Activated CD8-positive, alpha-beta memory T cell treated with anti-CD3 and anti-CD28 coated beads for 36 hours (primary cell): ENCODE measurements at regions not wholly inside any gene's neighbourhood (a gene's known extent, or its start where the extent isn't known, plus 50 kb on each side); places are given as distances from the start of the nearest gene placed in this dataset.
"Not testable (repeated sequence)": the region's sequence is repeated elsewhere in the genome, so short reads cannot be mapped to it uniquely, and the experiment has no call there.

Source experiments
- CTCF ChIA-PET: fragments of 350-600 bp; sonication (Branson Sonifier 250); formaldehyde crosslinking; loops from one replicate; lab custom pipeline; 2021; ENCODE audit warnings: antibody characterized with exemption; lab: Charles Lee
- POLR2A ChIA-PET: fragments of 350-600 bp; sonication (Branson Sonifier 250); formaldehyde crosslinking; loops from one replicate; lab custom pipeline; 2021; ENCODE audit warnings: antibody characterized with exemption; lab: Charles Lee

DNA sequence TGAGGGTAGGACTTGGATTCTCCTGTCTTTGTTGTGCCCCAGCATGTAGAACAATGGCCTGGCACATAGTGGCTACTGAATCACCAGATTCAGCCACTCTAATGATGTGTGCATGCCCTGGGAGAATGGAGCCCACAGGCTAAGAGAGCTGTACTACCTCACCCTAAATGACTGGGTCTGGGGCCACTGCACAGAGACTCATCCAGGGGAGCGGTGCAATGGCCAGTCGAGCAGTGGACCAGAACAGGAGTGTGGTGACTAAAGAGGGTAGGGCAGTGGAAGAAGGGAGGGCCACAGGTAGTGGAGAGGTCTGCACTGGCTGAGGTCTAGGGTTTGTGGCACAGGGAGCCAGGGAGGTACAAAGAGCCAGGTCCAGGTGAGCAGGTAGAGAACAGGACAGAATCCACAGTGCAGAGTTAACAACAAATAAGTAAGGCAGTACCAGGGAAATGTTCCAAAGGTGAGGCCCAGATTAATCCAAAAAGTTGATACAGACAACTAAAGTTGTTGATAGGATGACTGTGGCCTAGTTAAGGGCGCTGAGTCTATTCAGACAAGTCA lies 142.7 kb upstream of the ATP11B start:
- ChIA-PET POLR2A (no interaction called here), CTCF (interaction anchor here (0.6 kb wide), 1 partner anchor 1738 kb away, joined by 3 read pairs; the partner anchor contains the start of gene FXR1)

DNA sequence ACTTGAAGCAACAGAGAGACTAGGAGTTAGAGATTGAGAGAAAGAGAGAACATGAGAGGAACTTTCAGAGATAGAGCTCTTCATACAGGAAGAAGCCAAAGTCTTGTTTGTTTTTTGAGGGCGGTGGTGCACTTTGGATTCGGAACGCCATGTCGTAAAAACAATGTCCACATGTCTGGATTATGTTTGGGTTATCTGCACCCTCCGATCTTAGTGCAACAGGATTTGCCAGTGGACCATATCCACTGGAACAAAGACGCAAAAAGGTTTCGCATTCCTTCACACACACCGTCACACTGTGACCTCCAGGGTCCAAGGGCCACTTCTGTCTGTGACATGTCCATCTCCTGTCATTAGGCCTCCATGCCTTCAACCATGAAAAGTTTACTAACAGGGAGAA lies 141.8 kb upstream of the ATP11B start:
- POLR2A ChIA-PET = no interaction called here
- CTCF ChIA-PET = interaction anchor here (0.6 kb wide), 1 partner anchor 1739 kb away, joined by 3 read pairs; the partner anchor contains the start of gene FXR1

DNA sequence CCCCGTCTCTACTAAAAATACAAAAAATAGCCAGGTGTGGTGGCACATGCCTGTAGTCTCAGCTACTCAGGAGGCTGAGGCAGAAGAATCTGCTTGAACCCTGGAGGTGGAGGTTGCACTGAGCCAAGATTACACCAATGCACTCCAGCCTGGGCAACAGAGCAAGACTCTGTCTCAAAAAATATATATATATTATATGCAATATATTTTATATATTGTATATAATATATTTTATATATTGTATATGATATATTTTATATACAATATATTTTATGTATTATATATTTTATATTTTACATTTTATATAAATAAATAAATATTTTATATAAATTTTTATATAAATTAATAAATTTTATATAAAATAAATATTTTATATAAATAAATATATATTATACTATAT lies 140.2 kb upstream of the ATP11B start:
- POLR2A ChIA-PET, CTCF ChIA-PET: not testable (repeated sequence)

DNA sequence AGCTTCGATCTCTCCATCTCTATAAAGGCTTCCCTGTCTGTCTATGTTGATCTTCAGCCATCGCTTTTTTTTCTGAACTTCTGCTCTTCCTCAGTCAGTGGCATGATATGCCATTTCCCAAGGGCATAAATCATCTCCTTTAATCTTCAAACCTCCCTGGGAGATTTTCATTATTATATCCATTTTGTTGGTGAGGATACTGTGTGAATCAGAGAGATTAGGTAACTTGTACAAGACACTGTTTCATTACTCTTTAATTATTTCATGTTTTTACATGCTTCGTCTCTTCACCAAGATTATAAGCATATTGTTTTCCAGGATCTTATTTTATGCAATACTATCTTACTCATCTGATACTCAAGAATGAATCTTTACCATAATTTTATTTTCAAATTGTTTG lies 124.8 kb upstream of the ATP11B start:
- CTCF ChIA-PET = no interaction called here
- POLR2A ChIA-PET = no interaction called here

DNA sequence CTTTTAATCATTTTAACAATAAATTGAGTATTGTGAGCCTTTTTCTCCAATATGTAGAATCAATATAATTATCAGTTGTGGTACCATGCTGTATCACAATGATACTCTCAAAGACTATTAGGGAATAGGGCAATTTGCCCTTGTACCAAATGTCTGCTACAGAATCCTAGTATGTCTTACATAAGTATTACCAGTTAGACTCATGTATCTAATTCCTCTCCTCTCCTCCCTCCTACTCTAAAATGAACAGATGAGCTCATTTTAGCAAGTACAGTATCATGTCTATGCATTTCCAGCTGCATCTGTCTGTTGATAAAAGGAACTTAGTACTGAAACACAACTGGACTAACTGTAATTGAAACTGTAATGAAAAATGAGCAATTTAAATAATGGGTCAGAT lies 124.3 kb upstream of the ATP11B start:
- CTCF ChIA-PET = no interaction called here
- POLR2A ChIA-PET = no interaction called here

DNA sequence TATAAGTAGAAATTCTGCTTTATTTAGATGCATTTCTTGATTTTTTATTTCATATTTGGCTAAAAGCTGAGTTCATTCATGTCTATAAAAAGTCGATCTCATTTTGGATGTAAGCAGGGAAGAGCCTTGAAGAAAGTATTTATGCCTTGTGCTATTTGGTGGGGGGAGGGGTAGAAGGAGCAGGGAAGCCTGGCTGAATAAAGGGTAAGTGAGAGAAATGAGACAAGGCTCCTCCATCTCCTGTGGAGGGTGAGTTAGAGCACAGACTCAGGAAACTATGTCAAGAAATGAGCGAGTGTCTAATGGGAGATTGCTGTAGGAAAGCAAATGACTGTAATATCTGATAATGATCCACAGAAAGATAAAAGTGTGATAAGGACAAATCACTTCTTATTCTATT lies 121.8 kb upstream of the ATP11B start:
- CTCF ChIA-PET = no interaction called here
- POLR2A ChIA-PET = no interaction called here

DNA sequence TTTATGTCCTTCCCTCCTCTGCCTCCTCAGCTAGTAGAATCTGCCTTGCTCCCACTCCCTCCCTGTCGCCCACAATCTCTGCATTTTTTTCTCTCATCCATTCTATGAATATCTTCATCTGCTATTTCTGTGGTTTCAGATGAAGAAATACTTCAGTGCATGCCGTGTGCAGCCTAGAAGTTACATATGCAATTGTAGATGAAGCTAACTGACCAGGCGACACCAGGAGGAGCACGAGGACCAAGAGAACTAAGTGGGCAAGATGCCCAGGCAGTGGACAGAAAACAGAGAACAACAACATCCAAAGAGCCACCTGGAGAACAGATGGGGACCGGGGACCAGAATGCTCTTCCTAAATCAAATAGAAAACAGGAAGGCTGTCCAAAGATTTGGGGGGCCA lies 121.4 kb upstream of the ATP11B start:
- POLR2A ChIA-PET = no interaction called here

DNA sequence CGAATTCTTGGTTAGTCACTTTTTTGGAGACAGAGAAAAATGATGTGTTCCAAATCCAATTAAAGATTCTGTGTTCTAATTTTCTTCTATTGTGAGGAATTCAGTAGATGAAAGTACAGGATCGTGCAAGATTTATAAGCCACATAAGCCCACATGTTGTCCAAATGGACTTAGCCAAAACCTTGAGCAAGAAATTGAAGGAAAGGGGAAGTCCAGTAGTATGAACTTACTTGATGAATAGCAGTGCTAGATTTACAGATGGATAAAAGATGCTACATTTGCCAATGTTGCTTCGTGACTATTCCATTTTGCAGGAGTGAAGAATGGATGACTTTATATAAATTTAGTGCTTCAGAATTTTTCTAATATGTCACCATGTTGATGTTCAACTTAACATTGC lies 120.0 kb upstream of the ATP11B start:
- CTCF ChIA-PET = no interaction called here
- POLR2A ChIA-PET = no interaction called here

More for the DNA sequence above, 121.4 kb upstream of the ATP11B start:
- CTCF ChIA-PET = interaction anchor here (0.6 kb wide), 1 partner anchor 33 kb away, joined by 4 read pairs; no protein-coding TSS in a partner anchor

DNA sequence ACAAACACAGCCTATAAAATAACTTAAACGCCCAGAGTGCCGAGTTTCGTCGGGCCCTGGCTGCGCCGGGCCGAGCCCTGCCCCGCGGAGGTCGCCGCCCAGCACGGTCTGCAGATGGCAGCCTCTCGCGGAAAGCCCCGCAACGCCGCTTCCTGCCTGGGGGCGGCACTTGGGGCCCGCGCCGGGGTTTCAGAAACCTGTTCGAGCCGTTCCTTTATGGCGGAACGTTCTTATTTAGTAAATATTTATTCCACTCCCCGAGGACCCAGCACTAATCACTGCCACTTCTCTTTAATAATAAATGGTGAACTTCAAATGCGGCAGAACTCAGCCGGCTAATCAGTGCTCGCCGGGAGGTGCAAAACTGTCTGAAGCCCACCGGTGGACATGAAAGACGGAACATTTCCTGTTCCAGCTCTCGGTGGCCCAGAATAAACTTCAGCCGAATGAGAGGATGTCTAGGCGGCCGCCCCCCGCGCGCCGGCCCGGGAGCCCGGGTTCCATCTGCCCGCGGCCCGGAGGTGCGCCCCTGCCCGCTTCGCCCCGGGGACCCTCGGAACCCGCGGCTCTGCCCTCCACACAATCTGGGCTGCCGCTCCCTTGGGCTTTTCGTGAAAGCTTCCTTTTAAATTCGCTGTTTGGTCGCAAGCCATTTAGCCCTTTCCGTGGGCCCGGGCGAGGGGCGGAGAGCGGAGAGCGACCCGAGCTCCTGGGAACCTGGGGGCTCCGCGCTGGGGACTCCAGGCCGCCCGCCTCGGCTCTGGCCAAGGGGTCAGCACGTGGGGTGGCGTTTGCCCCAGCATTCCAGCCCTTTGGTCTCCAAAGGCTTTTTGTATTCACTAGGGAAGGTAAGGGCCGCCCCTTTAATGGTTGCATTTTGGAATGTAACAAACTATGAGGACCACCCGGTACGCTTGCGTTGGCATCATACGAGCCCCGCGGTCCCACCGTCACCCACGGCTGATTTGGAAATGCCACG lies 110.8 kb upstream of the ATP11B start:
- ChIA-PET CTCF (interaction anchor here (1.0 to 1.8 kb wide), 6 partner anchors 30 to 981 kb away, joined by 3 to 5 read pairs (median 4); no protein-coding TSS in a partner anchor), POLR2A (no interaction called here)

DNA sequence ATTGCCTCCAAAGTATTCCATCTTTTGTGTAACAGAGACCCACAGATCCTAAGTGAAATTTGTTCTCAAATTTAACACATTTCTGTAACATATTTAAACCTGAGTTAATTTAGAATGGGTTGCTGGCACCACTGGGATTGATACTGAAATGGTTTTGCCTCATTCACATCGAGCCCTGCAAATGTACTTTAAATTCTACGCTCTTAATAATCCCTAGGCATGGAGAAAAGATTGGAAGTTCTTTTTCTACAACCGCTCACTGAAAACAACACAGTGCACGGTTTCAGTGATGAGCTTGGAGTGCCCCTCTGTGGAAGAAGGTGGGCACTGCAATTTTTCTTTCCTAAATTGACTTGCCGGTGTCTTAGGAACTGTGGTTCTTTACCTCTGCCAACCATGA lies 109.9 kb upstream of the ATP11B start:
- ChIA-PET CTCF (interaction anchor here (0.8 to 1.8 kb wide), 8 partner anchors 9 to 982 kb away, joined by 3 to 5 read pairs (median 4); no protein-coding TSS in a partner anchor), POLR2A (no interaction called here)

DNA sequence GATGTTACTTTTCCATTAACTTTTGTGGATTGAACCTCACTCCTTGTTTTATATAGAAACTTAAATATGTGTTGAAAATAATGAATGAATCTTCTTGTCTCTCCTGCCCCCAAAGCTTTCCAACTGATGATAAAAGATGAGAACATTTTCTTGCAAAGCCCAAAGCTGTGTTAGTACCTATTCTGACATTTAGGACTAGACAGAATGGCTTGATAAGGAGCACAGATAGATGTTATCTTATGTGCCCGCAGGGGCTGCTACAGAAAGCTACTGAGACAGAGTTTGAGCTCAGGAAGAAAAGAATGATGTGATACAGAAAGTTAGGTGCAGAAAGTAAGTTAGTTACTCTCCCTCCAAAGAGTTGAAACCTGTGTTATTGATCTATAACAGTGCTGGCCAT lies 109.4 kb upstream of the ATP11B start:
- ChIA-PET CTCF (interaction anchor here (0.8 to 1.8 kb wide), 6 partner anchors 8 to 983 kb away, joined by 3 to 5 read pairs (median 4); no protein-coding TSS in a partner anchor), POLR2A (no interaction called here)

DNA sequence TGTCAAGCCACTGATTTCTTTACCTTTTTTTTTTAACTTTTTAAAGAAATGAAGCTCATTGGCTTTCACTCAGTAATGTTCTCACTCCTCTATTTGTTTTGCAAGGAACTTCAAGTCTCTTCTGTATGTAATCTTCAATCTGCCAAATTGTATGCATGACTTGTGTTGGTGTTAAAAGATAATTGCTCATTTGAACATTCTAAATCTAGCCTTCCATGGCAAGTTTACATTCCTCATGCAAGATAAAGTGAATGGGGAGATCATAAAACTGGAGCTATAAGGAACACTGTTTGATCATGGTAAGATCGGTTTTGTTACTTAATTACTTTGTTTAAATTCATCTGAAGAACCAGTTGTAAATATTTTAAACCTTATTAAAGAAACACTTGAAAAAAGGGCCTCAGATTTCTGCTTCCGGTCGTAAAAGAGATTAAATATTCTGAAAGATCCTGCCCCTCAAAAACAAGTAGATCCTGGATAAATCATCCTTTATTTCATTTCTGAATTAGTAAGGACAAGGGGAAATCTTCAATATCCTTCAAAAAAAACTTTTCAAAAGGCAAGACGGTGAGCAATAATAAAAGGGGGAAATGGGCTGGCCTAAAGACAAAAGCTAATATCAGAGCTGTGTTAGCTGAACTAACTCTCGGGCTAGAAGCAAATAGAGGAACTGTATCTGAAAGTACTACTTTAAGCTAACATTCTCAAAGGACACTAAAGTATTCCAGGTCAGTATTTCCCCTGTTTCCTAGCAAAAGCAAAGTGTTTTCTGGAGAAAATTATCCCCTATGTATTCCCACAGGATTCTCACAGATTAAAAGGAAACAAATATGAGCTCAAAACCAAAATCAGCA lies 107.0 kb upstream of the ATP11B start:
- ChIA-PET POLR2A (no interaction called here), CTCF (no interaction called here)

DNA sequence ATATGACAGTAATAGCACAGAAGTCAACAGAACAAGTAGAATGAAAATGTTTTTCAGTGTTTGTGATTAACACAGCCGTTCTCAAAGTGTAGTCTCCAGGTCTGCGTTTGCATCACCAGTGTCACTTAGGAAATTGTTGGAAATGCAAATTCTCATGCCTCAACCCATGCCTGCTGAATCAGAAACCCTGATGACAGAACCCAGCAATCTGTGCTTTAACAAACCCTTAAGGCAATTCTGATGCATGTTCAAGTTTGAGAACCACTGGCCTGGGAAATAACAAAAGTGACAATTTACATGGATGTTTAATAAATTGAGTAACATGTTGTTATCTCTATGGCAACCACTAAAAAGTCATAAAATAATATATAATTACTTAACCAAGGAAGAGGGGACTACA lies 103.1 kb upstream of the ATP11B start:
- POLR2A ChIA-PET = no interaction called here
- CTCF ChIA-PET = no interaction called here

DNA sequence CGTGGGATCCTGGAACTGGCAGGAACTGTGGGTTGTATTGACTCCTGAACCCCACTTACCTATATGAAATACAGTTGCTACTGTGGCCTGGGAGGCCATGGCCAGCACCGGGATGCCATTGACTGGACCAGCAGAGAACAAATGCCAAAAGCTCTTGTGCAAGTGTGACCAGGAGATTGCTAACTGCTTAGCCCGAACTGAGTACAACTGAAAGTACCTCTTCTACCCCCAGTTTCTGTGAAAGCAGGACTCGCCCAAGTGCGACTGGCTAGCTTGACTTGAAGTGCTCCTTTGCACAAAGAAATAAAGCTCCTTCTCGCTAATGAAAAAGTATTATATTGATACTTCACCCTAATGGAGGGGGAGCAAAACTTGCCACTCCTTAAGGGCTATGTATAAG lies 101.3 kb upstream of the ATP11B start:
- POLR2A ChIA-PET = no interaction called here
- CTCF ChIA-PET = interaction anchor here (1.2 kb wide), 1 partner anchor 8 kb away, joined by 3 read pairs; no protein-coding TSS in a partner anchor

DNA sequence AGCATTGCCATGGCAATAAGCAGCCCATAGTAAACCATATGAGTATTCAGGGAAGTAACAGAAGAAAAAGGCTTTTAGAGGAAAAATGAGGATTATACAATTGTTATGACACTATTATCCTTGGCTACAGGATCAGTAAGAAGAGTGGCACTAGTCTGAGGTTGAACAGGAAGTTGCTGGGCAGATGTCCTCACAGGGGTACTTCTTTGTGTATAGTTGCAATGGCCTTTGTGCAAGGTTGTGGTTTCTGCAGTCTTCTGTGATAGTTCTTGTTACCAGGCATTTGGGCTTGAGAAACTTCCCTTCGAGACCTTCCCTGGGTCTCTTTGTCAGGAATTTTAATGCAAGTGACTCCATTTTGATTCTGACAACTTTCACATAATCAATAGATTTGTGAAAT lies 100.6 kb upstream of the ATP11B start:
- CTCF ChIA-PET = interaction anchor here (1.2 kb wide), 1 partner anchor 9 kb away, joined by 3 read pairs; no protein-coding TSS in a partner anchor
- POLR2A ChIA-PET = no interaction called here

DNA sequence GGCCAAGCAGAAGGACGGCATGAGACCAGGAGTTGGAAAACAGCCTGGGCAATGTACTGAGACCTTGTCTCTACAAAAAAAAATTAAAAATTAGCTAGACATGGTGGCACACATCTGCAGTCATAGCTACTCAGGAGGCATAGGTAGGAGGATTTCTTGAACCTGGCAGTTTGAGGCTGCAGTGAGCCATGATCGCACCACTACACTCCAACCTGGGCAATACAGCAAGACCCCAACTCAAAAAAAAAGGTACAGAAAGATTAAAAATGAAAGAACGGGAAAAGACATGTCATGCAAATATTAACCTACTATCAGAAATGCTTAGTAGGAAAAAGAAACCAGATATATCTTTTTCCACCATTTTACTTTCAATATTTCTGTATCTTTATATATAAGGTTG lies 99.6 kb upstream of the ATP11B start:
- ChIA-PET CTCF (no interaction called here), POLR2A (no interaction called here)

DNA sequence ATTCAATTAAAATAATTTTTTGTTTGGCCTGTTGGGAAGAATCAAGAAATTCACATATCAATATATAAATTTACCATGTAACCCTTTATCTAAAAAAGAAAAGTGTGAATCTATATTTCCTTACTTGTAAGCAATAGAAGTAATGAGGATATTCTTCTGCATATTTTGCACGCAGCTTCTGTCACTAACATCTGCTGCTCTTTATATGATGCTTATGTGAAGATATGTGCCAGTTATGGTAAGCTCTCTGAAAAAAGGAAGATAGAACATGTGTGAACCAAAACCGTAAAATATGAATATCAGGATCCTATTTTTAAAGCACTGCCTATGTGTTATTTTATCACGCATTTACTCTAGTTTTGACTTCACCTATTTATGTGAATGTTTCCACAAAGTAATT lies 96.4 kb upstream of the ATP11B start:
- POLR2A ChIA-PET = no interaction called here
- CTCF ChIA-PET = interaction anchor here (2.3 kb wide), 1 partner anchor 13 kb away, joined by 5 read pairs; no protein-coding TSS in a partner anchor

DNA sequence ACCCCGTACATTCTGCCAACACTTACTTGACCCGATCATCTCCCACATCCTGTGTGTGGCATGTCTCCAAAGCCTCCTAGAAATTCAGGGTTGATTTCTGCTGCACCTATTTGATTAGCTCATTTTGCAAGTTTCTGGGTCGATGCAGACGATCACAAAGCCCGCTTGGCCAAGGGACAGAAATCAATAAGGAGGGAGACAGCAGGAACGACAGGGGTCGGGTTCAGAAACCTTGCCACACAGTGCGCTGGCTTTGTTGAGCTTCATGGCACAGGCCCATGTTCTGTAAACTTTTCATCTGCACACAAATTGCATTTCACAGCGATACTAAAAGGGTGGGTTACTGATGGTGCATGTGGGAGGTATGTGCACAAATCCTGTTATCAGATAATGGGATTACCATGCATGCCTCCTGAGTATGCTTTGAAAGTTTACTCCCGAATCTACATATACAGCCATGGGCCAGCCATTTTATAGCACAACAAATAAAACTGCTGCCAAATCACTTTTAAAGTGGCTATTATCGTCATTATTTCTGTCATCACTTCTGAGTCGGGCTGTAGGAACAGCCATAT lies 95.9 kb upstream of the ATP11B start:
- POLR2A ChIA-PET = no interaction called here
- CTCF ChIA-PET = interaction anchor here (2.3 kb wide), 1 partner anchor 14 kb away, joined by 5 read pairs; no protein-coding TSS in a partner anchor

DNA sequence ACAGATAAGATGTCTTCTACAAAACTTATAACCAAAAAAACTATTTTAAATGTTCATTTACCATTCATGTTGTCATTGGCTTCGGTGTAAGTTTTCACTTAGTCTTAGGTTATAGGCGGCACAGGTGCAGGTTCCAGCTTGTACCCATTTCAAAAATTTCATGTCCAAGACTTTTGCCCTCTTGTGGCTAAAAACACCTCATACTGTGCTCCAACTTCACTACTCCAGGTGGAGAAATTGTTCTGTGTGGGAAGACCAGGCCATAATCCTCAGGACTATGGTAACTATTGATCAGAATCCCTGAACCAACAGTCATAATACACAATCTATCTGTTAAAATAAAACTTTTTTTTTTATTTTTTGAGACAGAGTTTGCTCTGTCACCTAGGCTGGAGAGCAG lies 95.2 kb upstream of the ATP11B start:
- CTCF ChIA-PET = interaction anchor here (2.3 kb wide), 1 partner anchor 14 kb away, joined by 5 read pairs; no protein-coding TSS in a partner anchor
- POLR2A ChIA-PET = no interaction called here
